ENCODE measurements at regions not wholly inside any gene's neighbourhood (a gene's known extent, or its start where the extent isn't known, plus 50 kb on each side); places are given as distances from the start of the nearest gene placed in this dataset.

DNA sequence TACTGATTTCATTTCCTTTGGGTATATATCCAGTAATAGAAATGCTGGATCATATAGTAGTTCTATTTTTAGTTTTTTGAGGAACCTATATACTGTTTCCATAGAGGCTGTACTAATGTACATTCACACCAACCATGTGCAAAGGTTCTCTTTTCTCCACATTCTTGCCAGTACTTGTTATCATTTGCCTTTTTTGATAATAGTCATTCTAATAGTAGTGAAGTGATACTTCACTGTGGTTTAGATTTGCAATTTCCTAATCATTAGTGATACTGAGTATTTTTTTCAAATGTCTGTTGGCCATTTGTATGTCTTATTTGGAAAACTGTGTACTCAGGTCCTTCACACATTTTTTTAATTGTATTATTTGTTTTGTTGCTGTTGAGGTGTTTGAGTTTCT is 148.2 kb upstream of the NAV3 start:
- ATAC-seq (no peak), DNase-seq (ENCODE audit: extremely low read depth in 1 of 4, low spot score in 3 of 4) (no peak), FAIRE-seq (no peak)
- H4K20me1 ChIP-seq (replicated peaks; ENCODE audit: control insufficient read depth, insufficient read depth, low read length) = no peaks in the 10 kb centered on the region
- no peaks in the 10 kb centered on the region for H3K9me1 ChIP-seq (ENCODE audit: control insufficient read depth, insufficient read depth, low read length)
- no peaks in the 10 kb centered on the region for H3K27me3 ChIP-seq (ENCODE audit: control insufficient read depth in 2 of 2, insufficient read depth in 2 of 2, low read length in 2 of 2)
- no peak overlapping the region for H3K4me2 ChIP-seq (ENCODE audit: insufficient read depth, low read length)
- TF ChIP-seq, protein P1, sequence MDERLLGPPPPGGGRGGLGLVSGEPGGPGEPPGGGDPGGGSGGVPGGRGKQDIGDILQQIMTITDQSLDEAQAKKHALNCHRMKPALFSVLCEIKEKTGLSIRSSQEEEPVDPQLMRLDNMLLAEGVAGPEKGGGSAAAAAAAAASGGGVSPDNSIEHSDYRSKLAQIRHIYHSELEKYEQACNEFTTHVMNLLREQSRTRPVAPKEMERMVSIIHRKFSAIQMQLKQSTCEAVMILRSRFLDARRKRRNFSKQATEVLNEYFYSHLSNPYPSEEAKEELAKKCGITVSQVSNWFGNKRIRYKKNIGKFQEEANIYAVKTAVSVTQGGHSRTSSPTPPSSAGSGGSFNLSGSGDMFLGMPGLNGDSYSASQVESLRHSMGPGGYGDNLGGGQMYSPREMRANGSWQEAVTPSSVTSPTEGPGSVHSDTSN (CRISPR knock-in tag; IDR thresholded peaks at IDR 0.05; ENCODE audit: low read depth) = no peak
- TF ChIP-seq, protein P1 (tag; conservative IDR thresholded peaks at IDR 0.05; ENCODE audit: low read depth) = no peak
- TF ChIP-seq DDX20 (tag; IDR thresholded peaks at IDR 0.05; ENCODE audit: low read depth) (no peak), XRCC4 (IDR thresholded peaks at IDR 0.05; ENCODE audit: extremely low read depth, insufficient read depth, insufficient read length) (no peak), HDAC6 (IDR thresholded peaks at IDR 0.05; ENCODE audit: low read depth, low read length) (no peak), ZNF197 (CRISPR knock-in tag; IDR thresholded peaks at IDR 0.05; ENCODE audit: low read depth) (no peak), CEBPB (tag; IDR thresholded peaks at IDR 0.05) (no peak), RB1 (IDR thresholded peaks at IDR 0.05; ENCODE audit: low read depth) (no peak)
- TF ChIP-seq, protein P2, sequence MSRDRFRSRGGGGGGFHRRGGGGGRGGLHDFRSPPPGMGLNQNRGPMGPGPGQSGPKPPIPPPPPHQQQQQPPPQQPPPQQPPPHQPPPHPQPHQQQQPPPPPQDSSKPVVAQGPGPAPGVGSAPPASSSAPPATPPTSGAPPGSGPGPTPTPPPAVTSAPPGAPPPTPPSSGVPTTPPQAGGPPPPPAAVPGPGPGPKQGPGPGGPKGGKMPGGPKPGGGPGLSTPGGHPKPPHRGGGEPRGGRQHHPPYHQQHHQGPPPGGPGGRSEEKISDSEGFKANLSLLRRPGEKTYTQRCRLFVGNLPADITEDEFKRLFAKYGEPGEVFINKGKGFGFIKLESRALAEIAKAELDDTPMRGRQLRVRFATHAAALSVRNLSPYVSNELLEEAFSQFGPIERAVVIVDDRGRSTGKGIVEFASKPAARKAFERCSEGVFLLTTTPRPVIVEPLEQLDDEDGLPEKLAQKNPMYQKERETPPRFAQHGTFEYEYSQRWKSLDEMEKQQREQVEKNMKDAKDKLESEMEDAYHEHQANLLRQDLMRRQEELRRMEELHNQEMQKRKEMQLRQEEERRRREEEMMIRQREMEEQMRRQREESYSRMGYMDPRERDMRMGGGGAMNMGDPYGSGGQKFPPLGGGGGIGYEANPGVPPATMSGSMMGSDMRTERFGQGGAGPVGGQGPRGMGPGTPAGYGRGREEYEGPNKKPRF (IDR thresholded peaks at IDR 0.05; ENCODE audit: low read depth, low read length) = no peak
- TF ChIP-seq, protein P3, sequence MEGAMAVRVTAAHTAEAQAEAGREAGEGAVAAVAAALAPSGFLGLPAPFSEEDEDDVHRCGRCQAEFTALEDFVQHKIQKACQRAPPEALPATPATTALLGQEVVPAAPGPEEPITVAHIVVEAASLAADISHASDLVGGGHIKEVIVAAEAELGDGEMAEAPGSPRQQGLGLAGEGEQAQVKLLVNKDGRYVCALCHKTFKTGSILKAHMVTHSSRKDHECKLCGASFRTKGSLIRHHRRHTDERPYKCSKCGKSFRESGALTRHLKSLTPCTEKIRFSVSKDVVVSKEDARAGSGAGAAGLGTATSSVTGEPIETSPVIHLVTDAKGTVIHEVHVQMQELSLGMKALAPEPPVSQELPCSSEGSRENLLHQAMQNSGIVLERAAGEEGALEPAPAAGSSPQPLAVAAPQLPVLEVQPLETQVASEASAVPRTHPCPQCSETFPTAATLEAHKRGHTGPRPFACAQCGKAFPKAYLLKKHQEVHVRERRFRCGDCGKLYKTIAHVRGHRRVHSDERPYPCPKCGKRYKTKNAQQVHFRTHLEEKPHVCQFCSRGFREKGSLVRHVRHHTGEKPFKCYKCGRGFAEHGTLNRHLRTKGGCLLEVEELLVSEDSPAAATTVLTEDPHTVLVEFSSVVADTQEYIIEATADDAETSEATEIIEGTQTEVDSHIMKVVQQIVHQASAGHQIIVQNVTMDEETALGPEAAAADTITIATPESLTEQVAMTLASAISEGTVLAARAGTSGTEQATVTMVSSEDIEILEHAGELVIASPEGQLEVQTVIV (CRISPR knock-in tag; IDR thresholded peaks at IDR 0.05; ENCODE audit: borderline replicate concordance) = no peak
- TF ChIP-seq, protein P4, sequence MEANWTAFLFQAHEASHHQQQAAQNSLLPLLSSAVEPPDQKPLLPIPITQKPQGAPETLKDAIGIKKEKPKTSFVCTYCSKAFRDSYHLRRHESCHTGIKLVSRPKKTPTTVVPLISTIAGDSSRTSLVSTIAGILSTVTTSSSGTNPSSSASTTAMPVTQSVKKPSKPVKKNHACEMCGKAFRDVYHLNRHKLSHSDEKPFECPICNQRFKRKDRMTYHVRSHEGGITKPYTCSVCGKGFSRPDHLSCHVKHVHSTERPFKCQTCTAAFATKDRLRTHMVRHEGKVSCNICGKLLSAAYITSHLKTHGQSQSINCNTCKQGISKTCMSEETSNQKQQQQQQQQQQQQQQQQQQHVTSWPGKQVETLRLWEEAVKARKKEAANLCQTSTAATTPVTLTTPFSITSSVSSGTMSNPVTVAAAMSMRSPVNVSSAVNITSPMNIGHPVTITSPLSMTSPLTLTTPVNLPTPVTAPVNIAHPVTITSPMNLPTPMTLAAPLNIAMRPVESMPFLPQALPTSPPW (CRISPR knock-in tag; IDR thresholded peaks at IDR 0.05) = no peak
- intact Hi-C loops (cut with micrococcal nuclease) = no loop called here
- no peaks in the 10 kb centered on the region for H3K9me3 ChIP-seq (replicated peaks; ENCODE audit: control insufficient read depth, insufficient read depth, low read depth, low read length)
- no peak overlapping the region for H3K4me3 ChIP-seq
- H3K9ac ChIP-seq (ENCODE audit: insufficient read depth in 1 of 2, low read depth in 2 of 2, low read length in 2 of 2) = no peak overlapping the region
- POLR2A ChIA-PET = no interaction called here
- no peak overlapping the region for H2AFZ ChIP-seq (ENCODE audit: low read depth, low read length)
- no peaks in the 10 kb centered on the region for H3K36me3 ChIP-seq (ENCODE audit: control insufficient read depth, insufficient read depth, low read length)
- no peaks in the 10 kb centered on the region for H3K79me2 ChIP-seq (ENCODE audit: control insufficient read depth, insufficient read depth, low read length)
- in situ Hi-C loops (cut with MboI) = no loop called here
- no peaks in the 10 kb centered on the region for H3K4me1 ChIP-seq (replicated peaks in 1 of 2; ENCODE audit: control insufficient read depth in 2 of 2, insufficient read depth in 2 of 2, low read length in 2 of 2)
- CTCF ChIA-PET (ENCODE audit: low intra/inter-chr PET ratio) = no interaction called here
- no TSS peak for BruUV-seq (replicated peaks)
- no peak overlapping the region for H3K27ac ChIP-seq (ENCODE audit: extremely low read depth, low read depth, low read length)
